ENCODE measurements at regions not wholly inside any gene's neighbourhood (a gene's known extent, or its start where the extent isn't known, plus 50 kb on each side); places are given as distances from the start of the nearest gene placed in this dataset.

GRCh38 chr11:130601141-130601540, 152.7 kb downstream of the ADAMTS15 start:
- in situ Hi-C loops (cut with HindIII; ENCODE audit: low pct_unique_long_range_greater_than_20kb, low sequenced_read_pairs) = no loop called here
- TF ChIP-seq JUND (IDR thresholded peaks at IDR 0.05; ENCODE audit: low read depth) = no peak
- no peak for DNase-seq (ENCODE audit: low read depth in 1 of 2, low spot score in 1 of 2)

- no peak for TF ChIP-seq JUND (IDR thresholded peaks at IDR 0.05; ENCODE audit: low read depth)
- no peak for DNase-seq (ENCODE audit: low read depth in 1 of 2, low spot score in 1 of 2)
- in situ Hi-C loops (cut with HindIII; ENCODE audit: low pct_unique_long_range_greater_than_20kb, low sequenced_read_pairs) = no loop called here
Measured at GRCh38 chr11:130601764-130602460, 153.5 kb downstream of the ADAMTS15 start.

- no peak for TF ChIP-seq JUND (IDR thresholded peaks at IDR 0.05; ENCODE audit: low read depth)
- DNase-seq (ENCODE audit: low read depth in 1 of 2, low spot score in 1 of 2) = no peak
- in situ Hi-C loops (cut with HindIII; ENCODE audit: low pct_unique_long_range_greater_than_20kb, low sequenced_read_pairs) = no loop called here
Measured at GRCh38 chr11:130602641-130603334, 154.3 kb downstream of the ADAMTS15 start.

GRCh38 chr11:130603335-130603906, 155.0 kb downstream of the ADAMTS15 start:
- in situ Hi-C loops (cut with HindIII; ENCODE audit: low pct_unique_long_range_greater_than_20kb, low sequenced_read_pairs) = no loop called here
- no peak; the same call in 1 of the 2 replicates for TF ChIP-seq JUND (IDR thresholded peaks at IDR 0.05; ENCODE audit: low read depth)
- peak in 1 of 2 experiments; percentile 88 for DNase-seq (ENCODE audit: low read depth in 1 of 2, low spot score in 1 of 2)

- DNase-seq (ENCODE audit: low read depth in 1 of 2, low spot score in 1 of 2) = peak in 1 of 2 experiments; percentile 83
- TF ChIP-seq JUND (IDR thresholded peaks at IDR 0.05; ENCODE audit: low read depth) = no peak
- in situ Hi-C loops (cut with HindIII; ENCODE audit: low pct_unique_long_range_greater_than_20kb, low sequenced_read_pairs) = no loop called here
Measured at GRCh38 chr11:130604606-130605005, 156.2 kb downstream of the ADAMTS15 start.

GRCh38 chr11:130606178-130606577, 157.7 kb downstream of the ADAMTS15 start:
- in situ Hi-C loops (cut with HindIII; ENCODE audit: low pct_unique_long_range_greater_than_20kb, low sequenced_read_pairs) = no loop called here
- DNase-seq (ENCODE audit: low read depth in 1 of 2, low spot score in 1 of 2) = no peak
- TF ChIP-seq JUND (IDR thresholded peaks at IDR 0.05; ENCODE audit: low read depth) = no peak

- no peak for TF ChIP-seq JUND (IDR thresholded peaks at IDR 0.05; ENCODE audit: low read depth)
- DNase-seq (ENCODE audit: low read depth in 1 of 2, low spot score in 1 of 2) = no peak
- in situ Hi-C loops (cut with HindIII; ENCODE audit: low pct_unique_long_range_greater_than_20kb, low sequenced_read_pairs) = no loop called here
Measured at GRCh38 chr11:130606781-130607511, 158.5 kb downstream of the ADAMTS15 start.

- in situ Hi-C loops (cut with HindIII; ENCODE audit: low pct_unique_long_range_greater_than_20kb, low sequenced_read_pairs) = no loop called here
- no peak for DNase-seq (ENCODE audit: low read depth in 1 of 2, low spot score in 1 of 2)
- no peak for TF ChIP-seq JUND (IDR thresholded peaks at IDR 0.05; ENCODE audit: low read depth)
Measured at GRCh38 chr11:130608287-130608686, 159.8 kb downstream of the ADAMTS15 start.

- in situ Hi-C loops (cut with HindIII; ENCODE audit: low pct_unique_long_range_greater_than_20kb, low sequenced_read_pairs) = no loop called here
Measured at GRCh38 chr11:130609121-130610035, 160.9 kb downstream of the ADAMTS15 start.

GRCh38 chr11:130611791-130612251, 163.4 kb downstream of the ADAMTS15 start:
- no peak for DNase-seq (ENCODE audit: low read depth in 1 of 2, low spot score in 1 of 2)
- in situ Hi-C loops (cut with HindIII; ENCODE audit: low pct_unique_long_range_greater_than_20kb, low sequenced_read_pairs) = no loop called here

More at GRCh38 chr11:130609121-130610035, 160.9 kb downstream of the ADAMTS15 start:
- no peak for TF ChIP-seq JUND (IDR thresholded peaks at IDR 0.05; ENCODE audit: low read depth)
- DNase-seq (ENCODE audit: low read depth in 1 of 2, low spot score in 1 of 2) = peak in 1 of 2 experiments; percentile 62

GRCh38 chr11:130612291-130612851, 163.9 kb downstream of the ADAMTS15 start:
- no peak for TF ChIP-seq JUND (IDR thresholded peaks at IDR 0.05; ENCODE audit: low read depth)
- DNase-seq (ENCODE audit: low read depth in 1 of 2, low spot score in 1 of 2) = no peak
- in situ Hi-C loops (cut with HindIII; ENCODE audit: low pct_unique_long_range_greater_than_20kb, low sequenced_read_pairs) = no loop called here

More at GRCh38 chr11:130611791-130612251, 163.4 kb downstream of the ADAMTS15 start:
- TF ChIP-seq JUND (IDR thresholded peaks at IDR 0.05; ENCODE audit: low read depth) = no peak

Measured in T47D (cell line).